Retinal pigment epithelial cell (primary cell): ENCODE measurements at regions not wholly inside any gene's neighbourhood (a gene's known extent, or its start where the extent isn't known, plus 50 kb on each side); places are given as distances from the start of the nearest gene placed in this dataset.

Experiments
- DNase-seq: peaks from one replicate; pipeline ENCODE4 v3.0.0-alpha.2; 2010; ENCODE audit warnings: low read depth
- H3K4me3 ChIP-seq: 2 replicates; pipeline ENCODE4 v1.5.1; 2011; ENCODE audit warnings: mild to moderate bottlenecking, low read length, control low read depth, moderate library complexity
- TF ChIP-seq, protein P1 (sequence below): conservative IDR thresholded peaks from 2 replicates; pipeline ENCODE4 v1.5.1; 2011; ENCODE audit warnings: low read depth, low read length, control low read depth, inconsistent platforms

DNA sequence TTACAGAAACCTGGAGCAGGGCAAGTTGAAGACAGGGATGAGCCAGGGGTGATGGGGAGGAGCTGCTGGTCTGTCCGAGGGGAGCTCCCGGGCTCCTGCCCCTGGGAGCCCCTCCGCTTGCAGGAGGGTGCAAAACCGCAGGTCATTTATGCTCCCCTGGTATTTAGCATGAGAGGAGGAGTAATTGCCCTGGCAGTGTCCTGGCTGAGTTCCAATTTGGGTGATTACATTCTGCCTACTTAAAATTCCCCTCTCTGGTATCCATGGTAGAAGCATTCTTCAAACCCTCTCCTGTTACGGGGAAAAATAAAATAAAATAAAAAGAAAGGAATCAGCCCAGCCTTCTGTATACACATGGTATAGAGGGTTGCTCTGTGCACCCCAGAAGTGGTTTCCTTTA, 61.7 kb upstream of the VRK1 start:
- no peak overlapping the region for H3K4me3 ChIP-seq
- TF ChIP-seq, protein P1, sequence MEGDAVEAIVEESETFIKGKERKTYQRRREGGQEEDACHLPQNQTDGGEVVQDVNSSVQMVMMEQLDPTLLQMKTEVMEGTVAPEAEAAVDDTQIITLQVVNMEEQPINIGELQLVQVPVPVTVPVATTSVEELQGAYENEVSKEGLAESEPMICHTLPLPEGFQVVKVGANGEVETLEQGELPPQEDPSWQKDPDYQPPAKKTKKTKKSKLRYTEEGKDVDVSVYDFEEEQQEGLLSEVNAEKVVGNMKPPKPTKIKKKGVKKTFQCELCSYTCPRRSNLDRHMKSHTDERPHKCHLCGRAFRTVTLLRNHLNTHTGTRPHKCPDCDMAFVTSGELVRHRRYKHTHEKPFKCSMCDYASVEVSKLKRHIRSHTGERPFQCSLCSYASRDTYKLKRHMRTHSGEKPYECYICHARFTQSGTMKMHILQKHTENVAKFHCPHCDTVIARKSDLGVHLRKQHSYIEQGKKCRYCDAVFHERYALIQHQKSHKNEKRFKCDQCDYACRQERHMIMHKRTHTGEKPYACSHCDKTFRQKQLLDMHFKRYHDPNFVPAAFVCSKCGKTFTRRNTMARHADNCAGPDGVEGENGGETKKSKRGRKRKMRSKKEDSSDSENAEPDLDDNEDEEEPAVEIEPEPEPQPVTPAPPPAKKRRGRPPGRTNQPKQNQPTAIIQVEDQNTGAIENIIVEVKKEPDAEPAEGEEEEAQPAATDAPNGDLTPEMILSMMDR, result no peak
- DNase-seq, result peak; percentile 39

DNA sequence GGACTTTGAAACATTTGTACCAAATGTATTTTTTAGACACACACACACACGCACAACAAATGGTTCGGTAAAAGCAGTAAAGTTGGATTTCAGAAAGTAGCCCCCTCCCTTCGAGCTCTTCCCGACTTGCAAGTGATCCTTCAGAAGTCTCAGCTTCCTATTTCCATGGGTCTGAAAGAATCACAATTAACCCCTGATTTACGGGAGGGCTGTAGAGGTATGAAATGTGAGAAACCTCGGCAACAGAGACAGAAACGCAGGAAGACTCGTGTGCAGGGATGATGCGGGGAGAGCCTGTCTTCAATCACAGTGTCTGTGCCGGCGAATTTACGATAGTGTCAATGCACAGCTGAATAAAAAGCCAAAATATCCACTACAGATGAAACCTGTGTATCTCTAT, 60.7 kb upstream of the VRK1 start:
- TF ChIP-seq, protein P1, result no peak
- DNase-seq, result no peak
- H3K4me3 ChIP-seq, result no peak overlapping the region

DNA sequence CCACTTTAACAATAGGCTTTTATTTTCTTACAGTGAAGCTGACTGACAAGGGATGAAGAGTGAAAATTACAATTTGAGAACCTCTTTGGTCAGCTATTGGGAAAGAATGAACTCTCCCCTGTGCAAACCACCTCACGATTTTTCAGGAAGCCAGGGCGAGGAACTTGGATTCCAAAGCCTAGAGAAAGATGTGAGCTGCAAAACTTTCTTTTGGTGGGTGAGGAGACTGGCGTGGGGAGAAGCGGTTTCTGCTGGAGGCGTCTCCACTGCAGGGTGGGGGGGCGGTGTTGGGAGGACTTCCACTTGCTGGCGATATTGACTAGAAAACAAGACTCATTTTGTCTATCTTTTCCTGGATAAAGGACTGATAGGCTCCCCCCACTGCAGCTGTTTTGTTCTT, 59.3 kb upstream of the VRK1 start:
- no peak overlapping the region for H3K4me3 ChIP-seq
- TF ChIP-seq, protein P1, result no peak
- DNase-seq, result no peak

DNA sequence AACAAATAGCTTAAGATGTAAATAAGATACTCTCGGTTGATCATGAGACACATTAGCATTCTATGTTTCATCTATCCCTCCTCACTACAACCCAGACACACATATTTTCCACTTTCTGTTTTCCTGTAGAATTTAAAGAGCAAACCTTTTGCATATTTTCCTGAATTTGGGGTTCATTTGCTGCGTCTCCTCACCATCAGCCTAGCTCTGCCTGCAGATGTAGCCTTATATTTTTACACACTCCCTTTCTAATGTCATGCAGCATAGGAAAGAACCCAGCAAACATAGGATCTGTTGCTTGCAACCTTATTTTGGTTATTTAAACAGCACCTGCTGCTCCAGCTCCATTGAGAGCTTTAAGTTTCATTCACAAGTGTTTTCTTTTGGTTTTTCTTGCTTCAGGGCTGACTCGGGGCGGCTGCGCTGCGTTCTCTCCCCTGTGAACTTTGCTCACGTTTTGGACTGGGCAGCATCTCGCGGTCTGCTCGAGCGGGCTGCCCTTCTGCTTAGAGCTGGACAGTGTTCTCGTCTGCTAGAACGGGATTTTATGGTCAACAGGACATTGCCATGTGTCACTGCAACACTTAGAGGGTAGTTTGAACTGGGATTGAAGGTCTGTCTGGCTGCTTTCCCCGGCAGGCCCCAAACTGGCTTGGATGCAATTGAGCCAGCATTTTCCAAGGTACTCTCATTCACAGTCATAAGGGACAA, 57.8 kb upstream of the VRK1 start:
- TF ChIP-seq, protein P1, result no peak
- no peak overlapping the region for H3K4me3 ChIP-seq
- DNase-seq, result no peak

DNA sequence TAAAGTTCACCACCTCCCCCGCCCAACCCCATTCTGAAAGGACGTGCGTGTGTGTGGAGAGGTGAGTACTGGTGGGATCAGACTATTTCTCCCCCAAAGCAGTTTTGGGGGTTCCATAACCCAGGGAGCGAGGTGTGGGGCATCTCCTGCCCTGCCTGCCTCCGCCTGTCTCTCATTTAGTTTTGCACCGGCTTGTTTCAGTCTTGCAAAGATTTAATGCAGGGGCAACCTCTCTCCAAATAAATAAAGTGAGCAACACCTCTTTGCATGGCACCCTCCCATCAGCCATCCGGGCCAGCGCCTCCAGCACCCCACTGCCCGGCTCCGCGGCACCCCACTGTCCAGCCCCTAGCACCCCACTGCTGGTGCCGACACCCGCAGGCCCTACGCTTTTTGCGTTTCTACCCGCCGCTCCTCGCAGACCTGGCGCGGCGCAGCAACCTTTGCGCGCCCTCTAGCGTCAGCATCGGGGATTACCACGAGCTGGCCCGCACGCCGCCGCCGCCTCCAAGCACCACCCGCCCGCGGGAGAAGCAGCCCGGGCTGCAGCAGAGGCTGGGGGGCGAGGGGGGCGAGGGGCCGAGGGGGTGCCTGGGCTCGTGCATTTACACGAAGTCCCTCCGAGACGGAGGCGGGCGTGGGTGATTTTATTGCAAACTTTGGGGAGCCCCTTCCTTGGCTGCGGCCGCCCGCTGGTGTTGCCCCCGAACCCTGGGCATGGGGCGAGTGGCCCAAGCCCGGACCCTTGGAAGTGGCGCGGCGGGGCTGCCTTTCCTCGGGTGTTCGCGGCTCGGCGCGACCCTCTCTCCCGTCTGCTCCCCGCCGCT, 55.8 kb upstream of the VRK1 start:
- TF ChIP-seq, protein P1, result peak; percentile 70
- H3K4me3 ChIP-seq, result peak overlapping the region; percentile 50
- DNase-seq, result no peak

DNA sequence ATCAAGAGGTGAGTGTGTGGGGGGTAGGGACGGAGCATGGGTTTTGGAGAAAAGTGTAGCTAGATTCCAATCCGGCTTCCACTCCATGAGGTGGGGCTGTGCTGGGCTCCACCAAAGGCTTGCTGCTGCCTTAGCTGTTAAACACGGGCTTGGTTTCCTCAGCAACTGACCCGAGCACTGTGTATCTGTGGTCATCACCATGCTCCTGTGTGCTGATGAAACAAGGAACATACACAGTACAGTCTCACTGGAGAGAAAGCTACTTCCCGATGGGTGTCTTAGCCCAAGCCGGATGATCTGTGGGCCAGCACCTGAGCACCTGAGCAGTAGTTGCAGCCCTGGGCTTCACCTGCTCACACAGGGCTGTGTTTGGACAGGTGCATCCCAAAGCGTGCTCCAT, 52.9 kb upstream of the VRK1 start:
- H3K4me3 ChIP-seq, result no peak overlapping the region
- DNase-seq, result no peak
- TF ChIP-seq, protein P1, result no peak

DNA sequence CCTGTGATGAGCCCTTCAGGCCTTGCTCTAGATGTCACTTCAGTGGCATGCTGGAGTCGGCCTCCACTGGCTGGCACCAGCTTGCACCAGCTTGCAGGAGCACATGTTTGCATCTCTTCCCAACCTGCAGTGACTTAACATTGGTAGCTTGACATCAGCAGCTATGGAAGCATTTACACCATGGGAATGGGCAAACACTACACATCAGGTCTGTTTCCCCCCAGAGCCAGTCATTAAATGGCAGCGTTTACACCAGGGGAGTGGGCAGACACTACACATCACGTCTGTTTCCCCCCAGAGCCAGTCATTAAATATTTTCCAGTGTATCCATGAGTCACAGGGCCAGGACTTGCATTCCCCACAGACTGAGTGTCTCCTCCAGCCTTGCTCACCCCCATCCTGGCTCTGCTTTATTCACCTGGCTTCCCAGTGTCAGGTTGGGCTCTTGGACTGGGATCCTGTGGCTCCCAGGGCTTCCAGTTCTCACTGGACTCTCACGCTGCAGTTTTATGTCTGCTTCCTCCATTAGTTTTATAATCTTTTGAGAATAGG, 51.6 kb upstream of the VRK1 start:
- DNase-seq, result no peak
- TF ChIP-seq, protein P1, result no peak
- H3K4me3 ChIP-seq, result no peak overlapping the region
